ENCODE measurements at regions not wholly inside any gene's neighbourhood (a gene's known extent, or its start where the extent isn't known, plus 50 kb on each side); places are given as distances from the start of the nearest gene placed in this dataset.

DNA sequence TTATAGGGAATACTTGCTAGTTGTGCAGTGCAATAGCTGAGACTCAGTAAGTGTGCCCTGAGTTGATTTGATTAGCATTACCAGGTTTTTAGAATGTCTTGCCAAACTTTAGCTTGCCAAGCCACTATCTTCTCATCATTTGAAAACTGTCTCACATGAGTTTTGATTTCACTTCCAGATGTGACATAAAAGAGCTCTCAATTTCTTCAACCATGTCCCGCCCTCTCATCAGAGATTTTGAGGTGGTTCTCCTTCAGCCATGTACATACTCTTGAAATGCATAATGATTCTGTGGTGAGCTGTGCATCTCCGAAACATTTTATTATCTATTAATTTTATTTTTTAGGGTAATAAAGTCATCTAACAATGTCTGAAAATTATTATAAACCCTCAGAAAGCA lies 215.0 kb upstream of the SEMA3E start:
- Histone ChIP-seq H3K79me2 (ENCODE audit: control insufficient read depth in 1 of 2, insufficient read depth in 2 of 2, low read length in 2 of 2) (no peaks in the 10 kb centered on the region), H3K27ac (ENCODE audit: low read depth, low read length) (no peak overlapping the region), H3K4ac (replicated peaks; ENCODE audit: insufficient read length, low read depth, low read length) (no peak overlapping the region), H3K23ac (ENCODE audit: insufficient read length) (no peak overlapping the region), H3K56ac (replicated peaks; ENCODE audit: insufficient read length, low read depth, low read length) (no peak overlapping the region), H2BK5ac (ENCODE audit: low read depth, low read length) (no peak overlapping the region), H3K18ac (ENCODE audit: extremely low read depth, low read length) (no peak overlapping the region), H4K20me1 (replicated peaks in 1 of 2; ENCODE audit: control insufficient read depth in 1 of 2, insufficient read depth in 2 of 2, low read length in 2 of 2) (no peaks in the 10 kb centered on the region), H2AFZ (ENCODE audit: low read length) (no peak overlapping the region), H3K9me3 (ENCODE audit: insufficient read depth in 2 of 2, low read depth in 1 of 2, low read length in 1 of 2) (no peaks in the 10 kb centered on the region), H3K9ac (replicated peaks in 1 of 4; ENCODE audit: extremely low read depth in 1 of 4, low read depth in 3 of 4, low read length in 3 of 4) (no peak overlapping the region), H4K91ac (replicated peaks; ENCODE audit: insufficient read length, low read length) (no peak overlapping the region), H3K36me3 (ENCODE audit: control insufficient read depth in 2 of 4, insufficient read depth in 4 of 4, low read length in 3 of 4) (no peaks in the 10 kb centered on the region), H3K4me3 (ENCODE audit: extremely low read depth in 1 of 4, insufficient read depth in 2 of 4, low read depth in 3 of 4, low read length in 4 of 4) (no peak overlapping the region), H3K23me2 (ENCODE audit: low read depth, low read length) (no peaks in the 10 kb centered on the region), H2BK120ac (replicated peaks; ENCODE audit: low read depth, low read length) (no peak overlapping the region), H4K8ac (ENCODE audit: extremely low read depth, insufficient read depth, low read length) (no peak overlapping the region), H3K4me1 (replicated peaks in 1 of 4; ENCODE audit: control insufficient read depth in 3 of 4, insufficient read depth in 4 of 4, low read length in 3 of 4) (no peaks in the 10 kb centered on the region), H3K79me1 (ENCODE audit: low read depth, low read length) (no peaks in the 10 kb centered on the region), H3K27me3 (replicated peaks in 1 of 4; ENCODE audit: control insufficient read depth in 3 of 4, extremely low read depth in 1 of 4, insufficient read depth in 3 of 4, low read length in 3 of 4) (no peaks in the 10 kb centered on the region), H2BK15ac (ENCODE audit: low read length) (no peak overlapping the region), H2AK5ac (ENCODE audit: low read depth, low read length) (no peak overlapping the region), H4K5ac (ENCODE audit: insufficient read length, low read depth, low read length) (no peak overlapping the region), H3K14ac (ENCODE audit: insufficient read length) (no peak overlapping the region), H2BK20ac (ENCODE audit: low read length) (no peak overlapping the region), H2BK12ac (ENCODE audit: low read depth, low read length) (no peak overlapping the region), H3K4me2 (ENCODE audit: insufficient read depth in 1 of 2, low read depth in 2 of 2, low read length in 2 of 2) (no peak overlapping the region)
- DNase-seq (ENCODE audit: low read depth in 1 of 2, low spot score in 2 of 2): no peak
- ChIA-PET CTCF (ENCODE audit: partially characterized antibody) (no interaction called here), POLR2A (ENCODE audit: partially characterized antibody) (no interaction called here)
- no peak for TF ChIP-seq HDAC2 (IDR thresholded peaks at IDR 0.05; ENCODE audit: borderline replicate concordance in 1 of 2, low read depth in 2 of 2, low read length in 2 of 2)
- no peak for TF ChIP-seq CHD1 (IDR thresholded peaks at IDR 0.05; ENCODE audit: low read depth, low read length)
- 100% methylated on average over 2 of the region's 2 CpGs; no CpG with 5 or more reads in 1 of the 2 experiments for WGBS, 2 experiments (ENCODE audit: extremely low coverage in 1 of 2, insufficient coverage in 1 of 2, insufficient read length in 1 of 2, insufficient replicate concordance in 2 of 2, low coverage in 1 of 2, low lambda C conversion rate in 2 of 2, missing lambda C conversion rate in 1 of 2)
- no peak for FAIRE-seq

All from H1 (cell line).